ENCODE measurements at regions not wholly inside any gene's neighbourhood (a gene's known extent, or its start where the extent isn't known, plus 50 kb on each side); places are given as distances from the start of the nearest gene placed in this dataset.
"Not testable (repeated sequence)": the region's sequence is repeated elsewhere in the genome, so short reads cannot be mapped to it uniquely, and the experiment has no call there.

DNA sequence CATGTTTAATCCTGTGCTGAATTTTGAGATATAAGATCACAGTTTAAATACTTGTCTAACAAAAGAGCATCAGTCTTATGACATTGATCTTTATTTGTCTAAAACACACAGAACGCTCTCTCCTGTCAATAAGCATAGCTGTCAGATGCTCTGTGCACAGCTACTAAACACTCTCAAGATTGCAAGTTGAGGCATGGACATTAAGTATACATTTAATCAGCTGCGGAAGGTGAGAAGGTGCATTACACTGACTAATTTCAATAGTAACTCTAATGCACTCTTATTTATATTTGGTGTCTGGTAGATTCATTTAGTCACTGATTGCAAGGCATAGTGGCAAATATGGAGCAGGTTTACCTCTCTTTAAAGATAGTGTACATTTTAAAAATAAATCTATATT is 580.3 kb upstream of the NRP1 start:
- no peak overlapping the region for H3K4me3 ChIP-seq
- TF ChIP-seq, protein P1, sequence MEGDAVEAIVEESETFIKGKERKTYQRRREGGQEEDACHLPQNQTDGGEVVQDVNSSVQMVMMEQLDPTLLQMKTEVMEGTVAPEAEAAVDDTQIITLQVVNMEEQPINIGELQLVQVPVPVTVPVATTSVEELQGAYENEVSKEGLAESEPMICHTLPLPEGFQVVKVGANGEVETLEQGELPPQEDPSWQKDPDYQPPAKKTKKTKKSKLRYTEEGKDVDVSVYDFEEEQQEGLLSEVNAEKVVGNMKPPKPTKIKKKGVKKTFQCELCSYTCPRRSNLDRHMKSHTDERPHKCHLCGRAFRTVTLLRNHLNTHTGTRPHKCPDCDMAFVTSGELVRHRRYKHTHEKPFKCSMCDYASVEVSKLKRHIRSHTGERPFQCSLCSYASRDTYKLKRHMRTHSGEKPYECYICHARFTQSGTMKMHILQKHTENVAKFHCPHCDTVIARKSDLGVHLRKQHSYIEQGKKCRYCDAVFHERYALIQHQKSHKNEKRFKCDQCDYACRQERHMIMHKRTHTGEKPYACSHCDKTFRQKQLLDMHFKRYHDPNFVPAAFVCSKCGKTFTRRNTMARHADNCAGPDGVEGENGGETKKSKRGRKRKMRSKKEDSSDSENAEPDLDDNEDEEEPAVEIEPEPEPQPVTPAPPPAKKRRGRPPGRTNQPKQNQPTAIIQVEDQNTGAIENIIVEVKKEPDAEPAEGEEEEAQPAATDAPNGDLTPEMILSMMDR (IDR thresholded peaks at IDR 0.05) = no peak
- no peaks in the 10 kb centered on the region for H3K4me1 ChIP-seq (ENCODE audit: low read depth)
- intact Hi-C loops (cut with DNase I, micrococcal nuclease) = no loop called here
- H3K36me3 ChIP-seq (ENCODE audit: low read depth) = no peaks in the 10 kb centered on the region
- no peak for DNase-seq
- no peak for ATAC-seq
- no peaks in the 10 kb centered on the region for H3K9me3 ChIP-seq

DNA sequence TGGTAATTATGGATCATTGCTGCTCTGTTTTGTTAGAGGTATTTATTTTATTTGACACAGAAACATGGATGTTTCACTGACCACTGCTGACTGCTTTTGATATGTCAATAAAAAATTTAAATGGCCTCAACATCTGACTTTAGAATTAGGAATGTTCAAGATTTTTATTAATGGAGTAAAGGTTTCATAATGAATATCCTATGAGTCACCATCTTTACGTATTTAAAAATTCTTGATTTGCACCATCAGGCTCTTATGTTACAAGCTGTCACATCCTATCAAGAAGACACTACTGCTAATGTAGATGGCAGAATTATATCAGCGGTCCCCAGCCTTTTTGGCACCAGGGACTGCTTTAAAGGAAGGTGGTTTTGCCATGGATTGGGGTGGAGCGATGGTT is 578.7 kb upstream of the NRP1 start:
- no peak for ATAC-seq

GRCh38 chr10:33909476-33909875 is 575.0 kb upstream of the NRP1 start:
- DNase-seq; H3K9me3 ChIP-seq; H3K4me1 ChIP-seq (ENCODE audit: low read depth); ATAC-seq; intact Hi-C loops (cut with DNase I, micrococcal nuclease); H3K36me3 ChIP-seq (ENCODE audit: low read depth); H3K4me3 ChIP-seq: not testable (repeated sequence)

More for the DNA sequence above, 578.7 kb upstream of the NRP1 start:
- intact Hi-C loops (cut with DNase I, micrococcal nuclease) = no loop called here
- DNase-seq = no peak
- TF ChIP-seq, protein P1 (IDR thresholded peaks at IDR 0.05) = no peak
- H3K36me3 ChIP-seq (ENCODE audit: low read depth) = no peaks in the 10 kb centered on the region
- no peak overlapping the region for H3K4me3 ChIP-seq
- H3K4me1 ChIP-seq (ENCODE audit: low read depth) = no peaks in the 10 kb centered on the region
- H3K9me3 ChIP-seq = no peaks in the 10 kb centered on the region

DNA sequence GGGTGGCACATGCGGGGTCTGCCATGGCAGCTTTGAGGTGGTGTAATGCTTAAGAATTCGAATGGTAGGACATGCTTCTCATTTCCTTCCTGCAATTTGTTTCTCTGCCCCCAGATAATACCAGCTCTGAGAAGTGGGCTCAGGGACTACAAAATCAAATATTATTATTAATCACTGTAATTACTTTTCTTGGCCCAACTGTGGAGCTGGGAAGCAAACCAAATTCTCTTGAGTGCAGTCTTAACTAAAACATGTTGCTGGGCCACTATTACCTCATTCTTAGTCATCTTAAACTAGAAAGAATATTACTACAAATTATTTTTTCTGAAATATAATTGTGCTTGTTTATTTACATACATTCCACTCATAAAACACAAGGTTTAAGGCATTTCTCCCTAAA is 566.7 kb upstream of the NRP1 start:
- TF ChIP-seq, protein P1 (IDR thresholded peaks at IDR 0.05) = no peak
- intact Hi-C loops (cut with DNase I, micrococcal nuclease) = no loop called here
- no peak overlapping the region for H3K4me3 ChIP-seq
- no peaks in the 10 kb centered on the region for H3K36me3 ChIP-seq (ENCODE audit: low read depth)
- ATAC-seq = no peak
- DNase-seq = peak in 1 of 3 donors; percentile 6
- H3K9me3 ChIP-seq = no peaks in the 10 kb centered on the region
- no peaks in the 10 kb centered on the region for H3K4me1 ChIP-seq (ENCODE audit: low read depth)

GRCh38 chr10:33900596-33900995 is 566.1 kb upstream of the NRP1 start:
- intact Hi-C loops (cut with DNase I, micrococcal nuclease) = no loop called here
- TF ChIP-seq, protein P1 (IDR thresholded peaks at IDR 0.05) = no peak
- ATAC-seq (no peak), DNase-seq (no peak)
- H3K36me3 ChIP-seq (ENCODE audit: low read depth) = no peaks in the 10 kb centered on the region
- no peaks in the 10 kb centered on the region for H3K9me3 ChIP-seq
- H3K4me3 ChIP-seq = no peak overlapping the region
- no peaks in the 10 kb centered on the region for H3K4me1 ChIP-seq (ENCODE audit: low read depth)

DNA sequence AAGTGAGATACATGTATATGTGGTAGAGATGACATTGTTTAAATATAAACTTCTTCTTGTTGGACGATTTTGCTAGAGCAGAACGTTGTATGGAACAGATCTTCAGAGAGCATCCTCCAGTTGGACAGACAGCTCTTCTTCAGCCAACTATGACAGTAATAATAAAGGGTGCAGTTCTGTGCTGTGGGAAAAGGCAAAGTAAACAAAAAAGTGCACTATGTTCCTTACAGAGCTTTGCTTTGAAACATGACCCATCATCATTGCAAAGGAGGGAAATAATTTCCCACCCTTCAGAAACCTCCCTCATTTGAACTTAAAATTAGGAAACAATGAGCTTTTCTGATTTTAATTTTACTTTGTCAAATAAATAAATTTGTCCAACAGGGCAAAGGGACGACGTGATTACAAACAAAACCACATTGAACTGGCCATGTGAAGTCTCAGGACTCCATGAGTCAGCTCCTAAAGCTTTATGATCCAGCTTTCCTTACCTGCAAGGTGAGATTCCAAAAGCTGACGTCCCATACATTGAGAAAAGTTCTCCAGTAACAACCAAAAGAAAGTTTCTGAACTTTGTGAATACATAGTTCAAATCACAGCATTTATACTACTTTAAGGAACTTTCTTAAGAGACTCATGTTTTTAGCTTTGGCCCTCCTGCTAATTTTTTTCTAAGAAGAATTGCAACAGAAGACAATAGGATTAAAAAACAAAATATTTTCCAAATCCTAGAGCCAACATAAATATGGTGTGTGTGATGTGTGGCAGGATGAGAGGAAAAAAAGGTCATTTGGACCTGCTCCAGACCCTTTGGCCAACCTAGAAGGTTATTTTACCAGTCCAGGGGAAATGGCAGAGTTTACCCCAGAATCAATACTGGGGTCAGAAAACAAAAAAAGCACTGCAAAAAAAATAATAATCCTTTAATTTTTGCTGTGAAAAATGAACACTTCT is 565.4 kb upstream of the NRP1 start:
- no peaks in the 10 kb centered on the region for H3K36me3 ChIP-seq (ENCODE audit: low read depth)
- ATAC-seq (no peak), DNase-seq (no peak)
- H3K4me1 ChIP-seq (ENCODE audit: low read depth) = no peaks in the 10 kb centered on the region
- H3K4me3 ChIP-seq = no peak overlapping the region
- intact Hi-C loops (cut with DNase I, micrococcal nuclease) = no loop called here
- H3K9me3 ChIP-seq = no peaks in the 10 kb centered on the region
- TF ChIP-seq, protein P1 (IDR thresholded peaks at IDR 0.05) = no peak

Data from mucosa of descending colon (tissue), 3 donors.